ENCODE measurements at regions not wholly inside any gene's neighbourhood (a gene's known extent, or its start where the extent isn't known, plus 50 kb on each side); places are given as distances from the start of the nearest gene placed in this dataset.

DNA sequence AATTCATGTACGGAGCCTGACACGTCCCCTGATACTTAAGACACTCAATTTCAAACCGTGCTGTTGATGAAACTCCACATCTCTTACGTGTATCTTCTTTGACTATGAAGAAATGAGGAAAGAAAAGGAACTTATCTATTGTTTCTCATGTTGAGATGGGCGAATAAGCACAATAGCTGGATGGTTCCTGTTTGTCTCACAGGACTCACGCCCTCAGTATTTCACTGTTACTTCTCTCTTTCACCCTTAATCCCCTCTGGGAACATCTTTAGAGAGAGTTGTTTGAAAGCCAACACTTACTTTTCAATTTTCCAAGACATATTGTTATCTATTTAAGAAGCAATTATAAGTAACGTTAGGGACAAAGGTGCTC lies 99.8 kb downstream of the COPS8 start:
- TF ChIP-seq CTCF (IDR thresholded peaks at IDR 0.05; ENCODE audit: insufficient read depth, low read depth, low read length, missing control alignments): no peak

GRCh38 chr2:237189799-237190198 lies 104.1 kb downstream of the COPS8 start:
- no peak for DNase-seq (ENCODE audit: low read depth)
- H3K4me3 ChIP-seq (ENCODE audit: low read length): no peak overlapping the region
- TF ChIP-seq CTCF (IDR thresholded peaks at IDR 0.05; ENCODE audit: insufficient read depth, low read depth, low read length, missing control alignments): no peak

More for the DNA sequence above, 99.8 kb downstream of the COPS8 start:
- no peak overlapping the region for H3K4me3 ChIP-seq (ENCODE audit: low read length)
- DNase-seq (ENCODE audit: low read depth): no peak

DNA sequence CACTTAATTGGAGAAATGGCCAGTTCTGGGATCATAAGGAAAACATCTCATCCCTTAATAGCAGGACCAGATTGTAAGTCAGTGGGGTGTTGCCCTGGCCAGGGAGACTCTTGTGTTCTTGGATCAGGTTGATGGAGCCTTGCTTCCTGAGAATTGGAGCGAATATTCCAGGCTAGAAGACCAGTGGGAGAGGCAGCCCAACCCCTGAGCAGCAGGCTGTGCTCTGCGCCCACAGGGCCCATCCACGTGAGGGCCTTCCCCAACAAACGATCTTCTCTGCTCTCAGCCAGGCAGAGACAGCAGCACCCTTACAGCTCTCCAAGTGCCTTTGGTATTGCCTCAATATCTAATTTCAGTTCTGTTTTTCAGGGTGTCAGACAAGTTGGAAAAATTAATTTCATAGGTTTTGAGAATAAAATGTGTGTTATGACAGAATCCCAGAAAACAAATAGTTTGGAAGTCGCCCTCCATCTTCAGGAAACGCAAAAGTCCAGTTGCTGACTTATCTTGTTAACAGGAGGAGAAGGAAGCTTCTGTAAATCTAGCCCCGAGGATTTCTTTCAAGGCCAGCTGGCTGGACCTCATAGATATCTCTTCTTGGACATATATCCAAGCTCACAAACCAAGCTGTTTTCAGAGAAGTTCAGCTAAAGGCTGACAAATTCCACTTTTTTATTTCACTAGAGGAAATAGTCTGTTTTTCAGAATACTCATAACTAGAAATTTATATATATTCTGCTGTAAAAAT lies 105.5 kb downstream of the COPS8 start:
- no peak for DNase-seq (ENCODE audit: low read depth)
- no peak overlapping the region for H3K4me3 ChIP-seq (ENCODE audit: low read length)
- no peak for TF ChIP-seq CTCF (IDR thresholded peaks at IDR 0.05; ENCODE audit: insufficient read depth, low read depth, low read length, missing control alignments)

GRCh38 chr2:237191714-237192081 lies 106.0 kb downstream of the COPS8 start:
- DNase-seq (ENCODE audit: low read depth): no peak
- H3K4me3 ChIP-seq (ENCODE audit: low read length): no peak overlapping the region
- TF ChIP-seq CTCF (IDR thresholded peaks at IDR 0.05; ENCODE audit: insufficient read depth, low read depth, low read length, missing control alignments): no peak

DNA sequence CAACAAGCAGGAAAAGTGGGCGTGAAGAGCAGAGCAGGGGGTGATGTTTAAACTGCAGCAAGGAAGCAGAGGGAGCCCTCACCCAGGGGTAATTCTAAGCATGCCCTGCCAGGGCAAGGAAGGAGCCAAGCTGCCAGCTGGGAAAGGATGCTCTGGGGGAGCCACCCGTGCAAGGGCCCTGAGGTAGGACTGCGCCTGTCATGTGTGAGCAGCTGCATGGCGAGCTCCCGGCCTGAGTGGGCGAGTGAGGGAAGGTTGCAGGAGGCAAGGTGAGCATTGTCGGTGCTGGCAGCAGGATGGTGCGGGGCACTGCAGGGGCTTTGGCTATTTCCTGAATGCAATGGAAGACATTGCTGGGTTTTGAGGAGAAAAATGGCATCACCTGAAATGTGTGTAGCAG lies 107.2 kb downstream of the COPS8 start:
- H3K4me3 ChIP-seq (ENCODE audit: low read length): no peak overlapping the region
- DNase-seq (ENCODE audit: low read depth): no peak

GRCh38 chr2:237193436-237193835 lies 107.7 kb downstream of the COPS8 start:
- DNase-seq (ENCODE audit: low read depth): no peak
- H3K4me3 ChIP-seq (ENCODE audit: low read length): no peak overlapping the region
- TF ChIP-seq CTCF (IDR thresholded peaks at IDR 0.05; ENCODE audit: insufficient read depth, low read depth, low read length, missing control alignments): no peak

More for the DNA sequence above, 107.2 kb downstream of the COPS8 start:
- no peak for TF ChIP-seq CTCF (IDR thresholded peaks at IDR 0.05; ENCODE audit: insufficient read depth, low read depth, low read length, missing control alignments)

DNA sequence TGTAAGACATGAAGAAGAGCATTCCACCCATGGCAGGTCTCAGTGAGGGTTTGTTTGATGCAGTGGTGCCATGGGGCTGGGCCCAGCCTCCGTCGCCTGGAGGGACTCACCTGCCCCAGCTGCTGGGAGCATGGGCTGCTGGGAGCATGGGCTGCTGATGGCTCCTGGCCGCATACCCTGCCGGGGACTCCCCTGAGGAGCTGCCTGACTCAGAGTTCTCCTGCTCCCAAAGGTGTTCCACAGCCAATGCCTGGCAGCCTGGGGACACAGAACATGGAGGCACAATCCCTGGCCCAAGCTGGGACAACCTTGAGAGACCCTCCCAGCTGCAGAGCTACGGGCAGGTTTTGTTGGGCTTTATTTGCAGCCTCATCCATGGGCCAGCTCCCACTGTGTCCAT lies 108.4 kb downstream of the COPS8 start:
- H3K4me3 ChIP-seq (ENCODE audit: low read length): no peak overlapping the region
- TF ChIP-seq CTCF (IDR thresholded peaks at IDR 0.05; ENCODE audit: insufficient read depth, low read depth, low read length, missing control alignments): no peak
- no peak for DNase-seq (ENCODE audit: low read depth)

Measured in epithelial cell of esophagus (primary cell).